Stomach (tissue), 8 donors: ENCODE measurements at regions not wholly inside any gene's neighbourhood (a gene's known extent, or its start where the extent isn't known, plus 50 kb on each side); places are given as distances from the start of the nearest gene placed in this dataset.

Experiments used
- DNase-seq, 2 donors: peaks; one replicate each; pipeline versions ENCODE4 v3.0.0 to v3.0.0-alpha.2; 2013 to 2019
- H3K27ac ChIP-seq, 5 donors: fragments of 200-600 bp in 4 of 5; sonication (generic) in 4 of 5; one replicate each; pipeline ENCODE4 v1.5.1; 2013 to 2019; ENCODE audit warnings: mild to moderate bottlenecking in 1 of 5, moderate library complexity in 1 of 5
- H3K27me3 ChIP-seq, 3 donors: fragments of 200-600 bp; sonication (generic); one replicate each; pipeline ENCODE4 v1.5.1; 2017 to 2019; ENCODE audit warnings: mixed run types in 1 of 3
- H3K36me3 ChIP-seq, 4 donors: fragments of 200-600 bp; sonication (generic); 1 replicate in 3 of 4; 2 replicates in 1 of 4; pipeline ENCODE4 v1.5.1; 2016 to 2019
- H3K4me1 ChIP-seq, 4 donors: fragments of 200-600 bp; sonication (generic); one replicate each; pipeline ENCODE4 v1.5.1; 2016 to 2019
- H3K4me3 ChIP-seq, 4 donors: fragments of 200-600 bp; sonication (generic) in 3 of 4; one replicate each; pipeline ENCODE4 v1.5.1; 2016 to 2019; ENCODE audit warnings: mild to moderate bottlenecking in 1 of 4
- H3K9me3 ChIP-seq, 4 donors: fragments of 200-600 bp; sonication (generic); one replicate each; pipeline ENCODE4 v1.5.1; 2016 to 2019
- CTCF ChIP-seq, 7 experiments: fragments of 450-650 bp in 4 of 7; fragments of 200-600 bp in 3 of 7; sonication (generic) in 3 of 7; IDR thresholded peaks; one replicate each; pipeline ENCODE4 v1.5.1; 2016 to 2019; ENCODE audit warnings: antibody characterized with exemption in 7 of 7, control low read depth in 2 of 7, mild to moderate bottlenecking in 1 of 7
- EP300 ChIP-seq: sonication (generic); formaldehyde crosslinking; IDR thresholded peaks from one replicate; pipeline ENCODE4 v1.6.1; 2017; ENCODE audit warnings: antibody characterized with exemption
- POLR2A ChIP-seq, 4 donors: fragments of 450-650 bp; IDR thresholded peaks; one replicate each; pipeline ENCODE4 v1.6.1; 2016; ENCODE audit warnings: antibody characterized with exemption in 4 of 4, control low read depth in 2 of 4, mild to moderate bottlenecking in 1 of 4, moderate library complexity in 1 of 4
- POLR2AphosphoS5 ChIP-seq, 3 donors: sonication (generic); formaldehyde crosslinking; IDR thresholded peaks; one replicate each; pipeline ENCODE4 v1.6.1; 2016; ENCODE audit warnings: antibody characterized with exemption in 3 of 3
- WGBS, 5 donors: extraction: QIAGEN DNeasy Blood & Tissue Kit in 3 of 5; methylation state at CpG; one replicate each; pipeline versions ENCODE4 v1.1.5 to v1.1.7; 2013 to 2018; 5-methylcytosine and 5-hydroxymethylcytosine counted together
- intact Hi-C: fragments of 100-400 bp; cut with DNase I; formaldehyde crosslinking; loops from one replicate; pipeline ENCODE4 v1.15.1; 2023; ENCODE audit warnings: low total_unique reads
- donor health status: healthy with polysubstance abuse.
- donor health status: Bipolar disorder and iron deficiency.
- donor health status: healthy.

GRCh38 chr6:97644353-97644752 lies 361.3 kb upstream of the MMS22L start:
- whole genome bisulfite sequencing, 5 donors = 49 to 70% (median 58%) methylated on average over 2 of the region's 2 CpGs
- Histone ChIP-seq H3K4me3 (no peak overlapping the region), H3K36me3 (no peaks in the 10 kb centered on the region), H3K9me3 (peaks cover 0 to 16% (median 0%) of the 10 kb centered on the region in 4 donors), H3K27me3 (no peaks in the 10 kb centered on the region), H3K27ac (no peak overlapping the region), H3K4me1 (no peaks in the 10 kb centered on the region)
- DNase-seq = no peak
- TF ChIP-seq CTCF (IDR thresholded peaks at IDR 0.05) = no peak
- no peak for TF ChIP-seq POLR2AphosphoS5 (IDR thresholded peaks at IDR 0.05)
- TF ChIP-seq POLR2A (IDR thresholded peaks at IDR 0.05) = no peak
- no peak for TF ChIP-seq EP300
- intact Hi-C loops = no loop called here

GRCh38 chr6:97645757-97646156 lies 362.7 kb upstream of the MMS22L start:
- Histone ChIP-seq H3K36me3 (no peaks in the 10 kb centered on the region), H3K4me1 (no peaks in the 10 kb centered on the region), H3K9me3 (peaks cover 0 to 4% (median 0%) of the 10 kb centered on the region in 4 donors), H3K27ac (no peak overlapping the region), H3K4me3 (no peak overlapping the region), H3K27me3 (no peaks in the 10 kb centered on the region)
- no peak for TF ChIP-seq POLR2AphosphoS5 (IDR thresholded peaks at IDR 0.05)
- no peak for TF ChIP-seq POLR2A (IDR thresholded peaks at IDR 0.05)
- TF ChIP-seq CTCF (IDR thresholded peaks at IDR 0.05) = no peak
- no peak for TF ChIP-seq EP300
- DNase-seq = no peak
- WGBS, 5 donors = 48 to 59% (median 56%) methylated on average over 2 of the region's 2 CpGs
- intact Hi-C loops = no loop called here

- Histone ChIP-seq H3K36me3 (no peaks in the 10 kb centered on the region), H3K4me1 (no peaks in the 10 kb centered on the region), H3K27ac (no peak overlapping the region), H3K9me3 (peaks cover 0 to 7% (median 3%) of the 10 kb centered on the region in 4 donors), H3K4me3 (no peak overlapping the region), H3K27me3 (no peaks in the 10 kb centered on the region)
- intact Hi-C loops = no loop called here
- no peak for DNase-seq
- no peak for TF ChIP-seq EP300
Observed at GRCh38 chr6:97653076-97653475, 370.1 kb upstream of the MMS22L start.

GRCh38 chr6:97653517-97653916 lies 370.5 kb upstream of the MMS22L start:
- Histone ChIP-seq H3K4me3 (no peak overlapping the region), H3K9me3 (peaks cover 0 to 7% (median 3%) of the 10 kb centered on the region in 4 donors), H3K27me3 (no peaks in the 10 kb centered on the region), H3K27ac (no peak overlapping the region), H3K36me3 (no peaks in the 10 kb centered on the region), H3K4me1 (no peaks in the 10 kb centered on the region)
- TF ChIP-seq POLR2A (IDR thresholded peaks at IDR 0.05) = no peak
- DNase-seq = no peak
- intact Hi-C loops = no loop called here

- Histone ChIP-seq H3K27me3 (no peaks in the 10 kb centered on the region), H3K4me3 (no peak overlapping the region), H3K36me3 (no peaks in the 10 kb centered on the region), H3K9me3 (peaks cover 0 to 7% (median 3%) of the 10 kb centered on the region in 4 donors), H3K4me1 (no peaks in the 10 kb centered on the region), H3K27ac (no peak overlapping the region)
- TF ChIP-seq POLR2AphosphoS5 (IDR thresholded peaks at IDR 0.05) = no peak
- no peak for TF ChIP-seq POLR2A (IDR thresholded peaks at IDR 0.05)
- TF ChIP-seq CTCF (IDR thresholded peaks at IDR 0.05) = no peak
- no peak for TF ChIP-seq EP300
- no peak for DNase-seq
- WGBS, 5 donors = 89 to 96% (median 94%) methylated on average over 3 of the region's 3 CpGs
- intact Hi-C loops = no loop called here
Observed at GRCh38 chr6:97654674-97655073, 371.7 kb upstream of the MMS22L start.

- intact Hi-C loops = no loop called here
- no peaks in the 10 kb centered on the region for H3K4me1 ChIP-seq
- no peak for DNase-seq
- H3K27ac ChIP-seq = no peak overlapping the region
- no peaks in the 10 kb centered on the region for H3K36me3 ChIP-seq
- peaks cover 0 to 7% (median 2%) of the 10 kb centered on the region in 4 donors for H3K9me3 ChIP-seq
- H3K27me3 ChIP-seq = no peaks in the 10 kb centered on the region
- TF ChIP-seq POLR2AphosphoS5 (IDR thresholded peaks at IDR 0.05) = no peak
- TF ChIP-seq EP300 = no peak
- TF ChIP-seq CTCF (IDR thresholded peaks at IDR 0.05) = no peak
- no peak for TF ChIP-seq POLR2A (IDR thresholded peaks at IDR 0.05)
- H3K4me3 ChIP-seq = no peak overlapping the region
- 15 to 36% (median 22%) methylated on average over 1 of the region's 1 CpG for WGBS, 5 donors
Observed at GRCh38 chr6:97656236-97656635, 373.2 kb upstream of the MMS22L start.
